22Rv1 (cell line): ENCODE measurements at regions not wholly inside any gene's neighbourhood (a gene's known extent, or its start where the extent isn't known, plus 50 kb on each side); places are given as distances from the start of the nearest gene placed in this dataset.

Experiments used
- CTCF ChIP-seq: fragments of 450-650 bp; IDR thresholded peaks from 2 replicates; pipeline ENCODE4 v1.5.1; 2017; ENCODE audit warnings: mild to moderate bottlenecking
- ZFX ChIP-seq: fragments of 450-650 bp; IDR thresholded peaks from 2 replicates; pipeline ENCODE4 v1.6.1; 2017; ENCODE audit warnings: antibody characterized with exemption, borderline replicate concordance

DNA sequence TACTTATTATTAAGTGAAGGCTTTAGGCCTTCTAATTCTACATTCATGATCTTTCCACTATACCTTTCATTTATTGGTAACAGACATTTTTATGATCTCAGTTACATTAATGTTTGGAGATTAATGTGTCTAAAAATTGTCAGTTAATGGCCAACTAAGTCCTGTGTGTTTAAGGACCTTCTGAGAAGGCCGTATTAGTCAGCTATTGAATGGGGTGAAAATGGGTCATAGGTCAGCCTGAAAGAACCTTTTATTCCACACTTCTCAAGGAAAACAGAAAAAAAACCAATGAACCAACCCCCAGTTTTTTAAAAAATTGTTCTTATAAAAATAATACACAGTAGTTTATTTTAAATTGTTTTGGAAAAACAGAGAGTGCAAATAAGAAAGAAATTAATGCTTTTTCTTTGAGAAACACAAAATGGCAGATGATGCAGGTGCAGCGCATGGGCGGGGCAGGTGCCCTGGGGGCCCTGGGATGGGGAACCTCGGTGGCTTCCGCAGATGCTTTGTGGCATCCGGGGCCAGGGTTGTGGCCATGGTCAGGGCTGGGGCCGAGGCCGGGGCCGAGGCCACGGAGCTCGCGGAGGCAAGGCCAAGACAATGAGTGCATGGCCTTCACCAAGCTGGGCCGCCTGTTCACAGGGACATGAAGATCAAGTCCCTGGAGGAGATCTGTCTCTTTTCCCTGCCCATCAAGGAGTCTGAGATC, 141.9 kb downstream of the SPATA31D1 start:
- TF ChIP-seq CTCF = no peak
- TF ChIP-seq ZFX = no peak
